Aorta (tissue), 5 donors: ENCODE measurements at regions not wholly inside any gene's neighbourhood (a gene's known extent, or its start where the extent isn't known, plus 50 kb on each side); places are given as distances from the start of the nearest gene placed in this dataset.

Source experiments
- ATAC-seq: fragments of 200-7000 bp; cut with Tn5 transposase; one replicate; pipeline ENCODE4 v1.9.1; 2022; ENCODE audit warnings: moderate library complexity; ENCODE audit not compliant: low FRiP score
- DNase-seq, 2 donors: peaks; one replicate each; pipeline ENCODE4 v3.0.0-alpha.2; 2020
- H3K27ac ChIP-seq, 2 donors: one replicate each; pipeline ENCODE4 v1.5.1; 2013; ENCODE audit warnings: low read length in 2 of 2, mild to moderate bottlenecking in 2 of 2, moderate library complexity in 2 of 2, control low read depth in 1 of 2, inconsistent platforms in 1 of 2, low read depth in 1 of 2
- H3K27me3 ChIP-seq, 2 donors: one replicate each; pipeline ENCODE4 v1.6.1; 2013; ENCODE audit warnings: control low read depth in 1 of 2, low read length in 1 of 2, mild to moderate bottlenecking in 1 of 2, moderate library complexity in 1 of 2; ENCODE audit not compliant: insufficient read depth in 2 of 2, control insufficient read depth in 1 of 2
- H3K36me3 ChIP-seq, 2 donors: one replicate each; pipeline ENCODE4 v1.6.1; 2013; ENCODE audit warnings: control low read depth in 1 of 2, low read length in 1 of 2, mild to moderate bottlenecking in 1 of 2; ENCODE audit not compliant: insufficient read depth in 2 of 2, control insufficient read depth in 1 of 2
- H3K4me1 ChIP-seq, 2 donors: one replicate each; pipeline ENCODE4 v1.6.1; 2013; ENCODE audit warnings: low read length in 2 of 2, control low read depth in 1 of 2, mild to moderate bottlenecking in 1 of 2, moderate library complexity in 1 of 2; ENCODE audit not compliant: insufficient read depth in 2 of 2, control insufficient read depth in 1 of 2
- H3K4me3 ChIP-seq, 2 donors: one replicate each; pipeline ENCODE4 v1.5.1; 2013; ENCODE audit warnings: low read length in 2 of 2, control low read depth in 1 of 2, mild to moderate bottlenecking in 1 of 2
- H3K9me3 ChIP-seq: one replicate; pipeline ENCODE4 v1.6.1; 2013; ENCODE audit warnings: mild to moderate bottlenecking, low read length; ENCODE audit not compliant: control insufficient read depth
- WGBS, 2 donors: extraction: QIAGEN DNeasy Blood & Tissue Kit; methylation state at CpG; one replicate each; pipeline ENCODE4 v1.1.7; 2013; 5-methylcytosine and 5-hydroxymethylcytosine counted together
- intact Hi-C, 2 donors: fragments of 100-400 bp; cut with DNase I; formaldehyde crosslinking; loops; one replicate each; pipeline versions ENCODE4 v1.14.2 to v1.15.0; 2022
- donor health status: healthy with polysubstance abuse.
- donor health status: Bipolar disorder and iron deficiency.
- donor health status: DM: no; HTN: no; CAD: no.
- donor health status: DM: no; HTN: no; CAD: no.
- donor health status: DM: yes; HTN: yes; CAD: no.

DNA sequence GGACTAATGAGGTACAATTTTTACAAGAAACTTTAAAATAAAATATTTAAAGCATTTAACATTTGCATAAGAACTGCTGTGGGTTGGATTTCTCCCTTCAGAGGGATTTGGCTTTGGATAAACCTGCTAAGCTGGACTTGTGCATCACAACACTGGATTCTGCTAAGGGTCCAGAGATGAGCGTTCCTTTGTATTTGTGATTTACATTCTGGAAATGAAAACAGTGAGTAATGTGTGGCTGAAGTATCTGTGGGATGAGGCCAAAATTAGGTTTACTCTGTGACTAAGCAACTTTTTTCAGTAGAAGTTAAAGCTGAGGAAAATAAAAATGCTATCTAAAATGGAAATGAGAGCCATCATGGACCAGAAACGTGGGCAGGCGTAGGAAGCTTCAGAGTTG, 494.3 kb downstream of the EPM2A start:
- WGBS, 2 donors = 50 to 57% methylated on average over 3 of the region's 3 CpGs
- no peaks in the 10 kb centered on the region for H3K27me3 ChIP-seq
- DNase-seq (no peak), ATAC-seq (no peak)
- no peaks in the 10 kb centered on the region for H3K4me1 ChIP-seq
- no peaks in the 10 kb centered on the region for H3K36me3 ChIP-seq
- H3K9me3 ChIP-seq = no peaks in the 10 kb centered on the region
- no peak overlapping the region for H3K4me3 ChIP-seq
- H3K27ac ChIP-seq = no peak overlapping the region
- intact Hi-C loops = no loop called here

DNA sequence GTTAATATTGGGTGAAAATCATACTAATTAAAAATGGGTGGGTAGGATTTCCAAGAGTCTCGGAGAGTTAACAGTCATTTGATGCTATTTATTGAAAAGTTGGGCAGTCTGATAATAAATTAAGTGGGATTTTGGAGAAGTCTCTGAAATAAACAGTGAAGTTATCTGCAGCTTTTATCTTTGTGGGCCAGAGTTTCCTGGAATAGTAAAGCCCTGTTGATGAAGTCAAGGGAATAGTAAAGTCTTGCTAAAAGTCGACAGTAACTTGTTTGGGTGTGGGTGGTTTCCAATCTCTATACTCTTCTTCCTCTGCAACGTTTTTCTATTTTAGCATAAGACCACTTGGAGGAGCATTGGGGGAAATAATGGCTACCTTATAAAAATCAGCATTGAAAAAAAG, 493.6 kb downstream of the EPM2A start:
- intact Hi-C loops = no loop called here
- no peaks in the 10 kb centered on the region for H3K9me3 ChIP-seq
- no peak overlapping the region for H3K4me3 ChIP-seq
- ATAC-seq (no peak), DNase-seq (no peak)
- no peaks in the 10 kb centered on the region for H3K36me3 ChIP-seq
- H3K4me1 ChIP-seq = no peaks in the 10 kb centered on the region
- no peak overlapping the region for H3K27ac ChIP-seq
- no peaks in the 10 kb centered on the region for H3K27me3 ChIP-seq
- 79% methylated on average over 3 of the region's 3 CpGs for WGBS, 2 donors

GRCh38 chr6:145244349-145245100, 490.8 kb downstream of the EPM2A start:
- 86 to 89% methylated on average over 3 of the region's 3 CpGs for WGBS, 2 donors
- no peak for ATAC-seq
- H3K27ac ChIP-seq = no peak overlapping the region
- H3K4me3 ChIP-seq = no peak overlapping the region
- H3K27me3 ChIP-seq = no peaks in the 10 kb centered on the region
- no peak for DNase-seq
- intact Hi-C loops = no loop called here
- H3K36me3 ChIP-seq = no peaks in the 10 kb centered on the region
- peaks cover 1% of the 10 kb centered on the region for H3K9me3 ChIP-seq
- H3K4me1 ChIP-seq = no peaks in the 10 kb centered on the region

DNA sequence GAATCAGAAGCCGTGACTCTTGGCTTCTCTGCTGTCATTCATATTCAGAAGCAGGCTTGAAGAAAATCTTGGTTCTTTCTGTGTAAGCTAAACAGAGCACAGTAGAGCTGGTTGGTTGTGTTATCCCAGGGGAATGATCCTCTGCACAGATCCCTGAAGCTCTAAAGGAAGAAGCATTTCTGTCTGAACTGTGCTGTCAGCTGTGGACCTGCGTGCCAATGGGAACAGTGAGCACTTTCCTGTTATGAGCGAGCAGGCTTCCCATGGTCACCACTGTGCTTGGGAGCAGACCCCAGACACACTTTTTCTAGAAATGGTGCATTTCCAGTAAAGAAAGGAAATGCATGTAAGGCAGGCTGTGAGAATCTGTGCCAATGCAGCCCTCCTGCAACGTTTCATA, 490.2 kb downstream of the EPM2A start:
- no peak overlapping the region for H3K4me3 ChIP-seq
- intact Hi-C loops = no loop called here
- ATAC-seq (no peak), DNase-seq (no peak)
- 62 to 76% methylated on average over 4 of the region's 4 CpGs for WGBS, 2 donors
- no peaks in the 10 kb centered on the region for H3K4me1 ChIP-seq
- H3K9me3 ChIP-seq = peaks cover 1% of the 10 kb centered on the region
- H3K36me3 ChIP-seq = no peaks in the 10 kb centered on the region
- no peak overlapping the region for H3K27ac ChIP-seq
- H3K27me3 ChIP-seq = no peaks in the 10 kb centered on the region

DNA sequence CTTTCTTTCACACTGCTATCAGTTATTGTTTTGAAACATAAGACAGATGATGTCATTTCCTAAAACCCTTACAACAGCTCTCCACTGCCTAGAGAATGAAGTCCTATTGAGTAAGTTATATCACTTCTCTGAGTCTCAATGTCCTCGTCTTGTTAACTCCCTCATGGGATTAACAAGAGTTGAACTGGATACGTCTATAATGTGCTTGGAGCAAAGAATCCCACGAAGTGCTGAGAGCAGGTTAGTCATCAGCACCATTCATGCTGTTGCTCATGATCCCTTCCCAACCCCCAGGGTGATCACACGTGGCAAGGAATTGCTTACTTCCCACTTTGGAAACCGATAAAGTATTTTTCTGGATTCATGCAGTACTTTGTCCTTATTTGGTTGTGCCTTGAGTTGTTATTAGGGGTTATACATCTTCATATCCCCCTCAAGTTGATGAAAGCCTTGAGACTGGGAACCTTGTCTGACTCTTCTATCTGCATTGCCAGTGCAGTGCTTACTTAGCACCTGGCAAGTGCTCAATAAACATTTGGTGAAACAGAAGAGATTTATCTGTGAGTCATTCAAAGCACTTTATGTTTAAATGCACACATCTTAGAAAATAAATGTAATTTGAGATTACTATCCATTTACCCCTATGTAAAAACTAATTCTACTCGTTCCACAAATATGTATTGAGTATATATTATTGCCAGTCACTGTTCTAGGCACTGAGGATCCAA, 487.5 kb downstream of the EPM2A start:
- H3K36me3 ChIP-seq = no peaks in the 10 kb centered on the region
- H3K4me3 ChIP-seq = no peak overlapping the region
- H3K27ac ChIP-seq = no peak overlapping the region
- 58 to 77% methylated on average over 6 of the region's 6 CpGs for WGBS, 2 donors
- DNase-seq (no peak), ATAC-seq (no peak)
- H3K4me1 ChIP-seq = no peaks in the 10 kb centered on the region
- no peaks in the 10 kb centered on the region for H3K27me3 ChIP-seq
- intact Hi-C loops = no loop called here
- peaks cover 1% of the 10 kb centered on the region for H3K9me3 ChIP-seq

DNA sequence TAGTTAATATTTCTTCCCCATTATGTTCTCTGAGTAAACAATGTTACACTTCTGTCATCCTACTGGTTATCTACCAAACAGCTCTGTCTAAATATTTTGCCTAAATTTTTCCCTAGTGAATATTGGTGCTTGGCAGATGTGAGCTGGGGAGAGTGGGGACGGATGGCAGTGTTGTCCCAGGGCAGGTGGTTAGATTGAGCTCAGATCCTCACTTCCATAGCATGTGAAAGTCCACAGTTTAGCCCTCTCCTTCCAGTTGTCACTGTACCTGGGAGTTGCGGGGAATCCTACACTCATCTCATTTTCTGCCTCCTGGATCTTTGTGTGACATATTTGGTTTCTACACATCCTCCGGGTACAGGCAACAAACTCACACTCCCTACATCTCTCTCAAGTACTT, 484.9 kb downstream of the EPM2A start:
- Histone ChIP-seq H3K36me3 (no peaks in the 10 kb centered on the region), H3K27ac (no peak overlapping the region), H3K4me1 (no peaks in the 10 kb centered on the region), H3K4me3 (no peak overlapping the region), H3K27me3 (no peaks in the 10 kb centered on the region), H3K9me3 (peaks cover 3% of the 10 kb centered on the region)
- ATAC-seq = no peak
- intact Hi-C loops = no loop called here
- 60% methylated on average over 3 of the region's 3 CpGs for WGBS, 2 donors
- DNase-seq = no peak

GRCh38 chr6:145252737-145253136, 482.6 kb downstream of the EPM2A start:
- Histone ChIP-seq H3K9me3 (peaks cover 3% of the 10 kb centered on the region), H3K36me3 (no peaks in the 10 kb centered on the region), H3K27ac (no peak overlapping the region), H3K4me1 (no peaks in the 10 kb centered on the region), H3K4me3 (no peak overlapping the region), H3K27me3 (no peaks in the 10 kb centered on the region)
- DNase-seq = no peak
- intact Hi-C loops = no loop called here
- ATAC-seq = no peak

- ATAC-seq (no peak), DNase-seq (no peak)
- Histone ChIP-seq H3K4me1 (peaks cover 0 to 2% of the 10 kb centered on the region in 2 donors), H3K36me3 (no peaks in the 10 kb centered on the region), H3K4me3 (no peak overlapping the region), H3K27ac (no peak overlapping the region), H3K9me3 (peaks cover 2% of the 10 kb centered on the region), H3K27me3 (peaks cover 0 to under 1% of the 10 kb centered on the region in 2 donors)
- intact Hi-C loops = no loop called here
- WGBS, 2 donors = 81 to 89% methylated on average over 5 of the region's 5 CpGs
Observed at GRCh38 chr6:145254649-145255401, 480.5 kb downstream of the EPM2A start.
